Sciatic nerve (tissue), 2 donors: ENCODE measurements at regions not wholly inside any gene's neighbourhood (a gene's known extent, or its start where the extent isn't known, plus 50 kb on each side); places are given as distances from the start of the nearest gene placed in this dataset.

Source experiments
- ATAC-seq: fragments of 200-7000 bp; cut with Tn5 transposase; one replicate; pipeline ENCODE4 v1.9.1; 2020; ENCODE audit warnings: mild to moderate bottlenecking, moderate library complexity
- DNase-seq: peaks from one replicate; pipeline ENCODE4 v3.0.0-alpha.2; 2020; ENCODE audit warnings: low spot score
- intact Hi-C: fragments of 100-400 bp; cut with DNase I; formaldehyde crosslinking; loops from one replicate; pipeline ENCODE4 v1.14.2; 2022
- donor health status: DM: no; HTN: no; CAD: no.
- donor health status: DM: no; HTN: no; CAD: no.

DNA sequence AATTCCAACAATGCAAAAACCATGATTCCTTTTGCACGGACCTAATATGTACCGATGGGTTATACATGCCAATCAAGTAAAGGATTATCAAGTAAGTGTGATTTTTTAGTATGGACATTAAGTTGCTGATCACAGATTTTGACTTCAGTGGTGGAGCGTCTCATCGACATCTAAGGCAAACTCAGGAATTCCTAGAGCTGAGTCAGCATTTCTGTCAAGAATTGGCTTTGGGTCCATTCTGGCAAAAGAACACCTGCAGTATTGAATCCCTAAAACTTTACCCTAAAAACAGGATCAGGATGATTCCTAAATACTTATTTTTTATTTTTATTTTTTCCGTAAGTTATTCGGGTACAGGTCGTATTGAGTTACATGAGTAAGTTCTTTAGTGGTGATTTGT, 83.6 kb downstream of the HPGD start:
- ATAC-seq (no peak), DNase-seq (no peak)
- intact Hi-C loops, result no loop called here

DNA sequence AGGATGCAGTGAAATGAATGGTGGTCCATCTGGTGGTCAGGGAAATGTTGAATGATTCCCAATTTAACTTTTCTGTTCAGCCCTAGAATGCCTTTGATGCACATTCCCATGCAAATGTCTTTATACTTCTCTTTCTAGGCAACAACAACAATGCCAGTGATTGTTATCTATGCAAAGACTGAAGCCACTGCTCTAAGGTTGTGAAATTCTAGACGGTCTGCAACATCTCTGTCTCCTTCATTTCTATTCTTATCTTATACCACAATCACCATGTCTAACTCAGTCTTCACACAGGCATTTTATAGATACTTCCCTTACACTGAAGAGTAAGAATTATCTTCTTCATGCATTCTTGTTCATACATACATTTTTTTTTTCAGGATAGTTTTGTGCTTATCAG, 84.5 kb downstream of the HPGD start:
- intact Hi-C loops, result no loop called here
- DNase-seq (no peak), ATAC-seq (no peak)

DNA sequence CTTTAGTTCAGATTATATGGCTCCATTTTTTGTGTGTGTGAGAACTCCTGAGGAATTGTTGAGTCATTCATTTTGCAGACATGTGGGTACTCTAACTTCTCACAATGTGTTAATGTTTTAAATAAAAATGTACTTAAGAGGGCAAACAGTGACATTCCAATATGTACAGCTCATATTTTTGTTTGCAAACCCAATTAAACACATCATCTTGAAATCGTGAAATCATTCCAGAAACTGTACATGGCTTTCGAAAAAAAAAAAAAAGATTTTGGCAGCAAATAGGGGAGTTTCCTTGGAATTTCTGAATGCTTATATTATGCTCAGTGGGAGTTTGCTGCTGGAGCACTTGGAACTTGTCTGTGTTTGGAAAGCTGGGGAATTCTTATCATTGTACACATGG, 85.0 kb downstream of the HPGD start:
- no peak for ATAC-seq
- intact Hi-C loops, result no loop called here
- no peak for DNase-seq

DNA sequence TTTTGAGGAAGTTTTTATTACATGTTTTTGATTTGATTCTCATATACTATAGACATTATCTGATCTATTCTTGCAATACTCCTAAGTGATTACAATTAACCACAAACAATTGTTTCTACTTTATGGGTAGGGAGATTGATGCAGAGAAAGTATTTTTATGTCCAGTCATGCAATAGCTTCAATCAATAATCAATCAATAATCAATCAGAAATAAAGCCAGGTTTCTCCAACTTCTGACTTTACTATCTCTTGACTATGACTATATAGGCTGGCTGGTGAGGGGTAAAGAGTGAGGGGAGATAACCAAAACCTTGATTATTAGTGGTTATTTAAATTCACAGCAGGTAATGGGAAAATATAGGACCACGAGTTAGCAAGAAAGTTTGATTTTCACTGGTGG, 85.9 kb downstream of the HPGD start:
- intact Hi-C loops, result no loop called here
- DNase-seq (no peak), ATAC-seq (no peak)

DNA sequence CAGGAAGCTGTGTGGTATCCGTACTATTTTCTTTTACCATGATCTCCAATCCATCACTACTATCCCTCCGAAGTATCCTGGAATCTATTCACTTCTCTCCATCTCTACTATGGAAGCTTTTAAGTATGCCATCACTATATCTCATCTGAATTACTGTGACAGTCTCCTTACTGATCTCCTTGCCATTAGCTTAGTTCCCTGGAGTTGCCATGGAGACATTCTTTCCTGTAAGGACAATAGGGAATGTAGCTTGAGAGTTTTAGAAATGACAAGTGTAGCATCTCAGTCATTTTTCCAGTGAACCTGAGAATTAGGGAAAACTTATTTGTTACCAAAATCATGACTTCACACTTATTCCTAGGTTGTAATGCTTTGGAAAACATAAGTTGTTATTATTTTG, 86.3 kb downstream of the HPGD start:
- intact Hi-C loops, result no loop called here
- ATAC-seq (no peak), DNase-seq (no peak)

DNA sequence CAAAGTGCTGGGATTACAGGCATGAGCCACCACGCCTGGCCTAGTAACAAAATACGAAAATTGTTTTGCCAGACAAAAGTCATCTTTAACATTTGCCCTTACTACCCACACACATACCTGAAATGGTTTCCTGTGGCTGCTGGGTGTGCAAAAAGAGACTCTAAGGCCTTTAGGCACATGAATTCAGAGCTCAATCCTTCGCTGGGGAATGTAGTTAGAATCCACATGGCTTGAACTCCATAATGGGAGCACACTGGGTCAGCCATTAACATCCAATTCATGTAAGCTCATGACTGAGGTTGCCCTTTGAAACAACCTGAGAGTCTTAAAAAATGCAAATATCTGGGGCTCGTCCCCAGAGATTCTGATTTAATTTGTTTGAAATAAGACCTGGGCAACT, 87.8 kb downstream of the HPGD start:
- no peak for ATAC-seq
- intact Hi-C loops, result no loop called here

DNA sequence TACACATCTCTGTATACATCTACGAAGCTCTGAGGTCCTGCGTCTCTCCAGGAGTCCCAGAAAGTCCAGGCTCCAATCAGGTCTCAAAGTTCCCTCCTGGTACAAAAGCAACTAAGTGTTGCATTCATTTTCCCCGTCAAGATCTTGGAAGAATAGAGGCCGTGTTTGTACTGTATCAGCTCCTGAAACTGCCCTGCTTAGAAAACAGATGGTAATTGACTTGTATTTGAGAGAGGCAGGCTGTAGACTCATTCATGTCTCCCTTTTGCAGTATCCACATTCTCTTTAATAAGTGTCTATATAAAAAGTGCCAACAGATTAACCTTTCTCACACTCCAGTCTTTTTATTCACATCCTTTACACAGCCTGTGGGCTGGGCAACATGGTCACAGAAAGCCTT, 91.7 kb downstream of the HPGD start:
- DNase-seq (no peak), ATAC-seq (no peak)
- intact Hi-C loops, result no loop called here

More for the DNA sequence above, 87.8 kb downstream of the HPGD start:
- no peak for DNase-seq

DNA sequence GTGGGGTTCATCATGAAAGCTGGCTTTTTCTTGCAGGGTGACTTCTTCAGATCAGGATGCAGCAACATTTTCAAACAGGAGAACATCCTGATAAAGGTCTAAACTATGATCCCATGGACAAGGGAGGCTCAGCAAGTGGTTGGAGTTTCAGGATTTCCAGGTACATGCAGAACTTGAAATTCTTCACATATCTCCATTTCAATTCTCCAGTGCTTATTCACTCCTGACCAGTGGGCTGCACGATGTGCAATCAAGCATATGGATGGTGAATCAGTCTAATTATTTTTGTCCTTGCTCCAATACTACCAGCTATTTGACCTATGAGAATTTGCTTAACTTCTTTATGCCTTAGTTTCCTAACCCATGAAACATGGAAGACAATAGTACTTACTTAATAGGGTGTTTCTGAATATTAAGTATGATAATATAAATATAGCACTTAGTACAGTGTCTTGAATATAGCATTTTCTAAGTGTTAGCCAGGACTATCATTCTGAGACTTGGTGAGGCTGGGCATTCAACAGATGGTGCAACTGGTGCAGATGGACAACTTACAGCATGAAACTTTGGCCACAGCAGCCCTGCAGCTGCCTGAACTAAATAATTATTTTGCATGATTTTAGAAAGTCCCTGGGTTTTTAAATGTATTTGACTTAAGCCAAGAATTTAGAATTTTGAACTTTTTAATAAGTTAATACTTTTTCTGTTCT, 92.4 kb downstream of the HPGD start:
- DNase-seq (no peak), ATAC-seq (no peak)
- intact Hi-C loops, result no loop called here

DNA sequence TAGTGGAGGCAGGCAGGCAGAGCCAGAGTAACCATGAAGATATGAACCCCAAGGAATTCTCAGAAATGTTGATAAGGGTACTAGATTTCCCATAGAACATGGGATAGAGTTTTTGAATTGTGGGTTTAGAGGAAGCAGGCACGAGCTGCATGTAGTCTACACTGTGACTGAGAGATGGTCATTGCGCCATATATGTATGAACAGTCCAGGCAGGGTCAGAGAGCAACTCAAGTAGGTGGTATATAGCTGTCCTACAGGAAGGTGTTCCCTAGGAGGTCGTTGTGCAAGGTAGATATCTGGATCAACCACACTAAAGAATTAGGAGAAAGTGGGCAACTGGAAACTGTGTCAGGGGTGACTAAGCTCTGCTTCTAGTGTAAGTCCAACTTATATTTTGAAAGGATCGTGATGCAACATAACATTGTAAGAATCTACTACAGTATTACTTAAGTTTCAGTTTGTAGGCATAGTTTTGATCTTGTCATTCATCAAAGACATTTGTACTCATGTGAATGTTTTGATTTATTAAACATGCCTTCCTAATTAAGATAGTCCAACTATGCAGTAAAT, 94.6 kb downstream of the HPGD start:
- DNase-seq (no peak), ATAC-seq (no peak)
- intact Hi-C loops, result no loop called here

DNA sequence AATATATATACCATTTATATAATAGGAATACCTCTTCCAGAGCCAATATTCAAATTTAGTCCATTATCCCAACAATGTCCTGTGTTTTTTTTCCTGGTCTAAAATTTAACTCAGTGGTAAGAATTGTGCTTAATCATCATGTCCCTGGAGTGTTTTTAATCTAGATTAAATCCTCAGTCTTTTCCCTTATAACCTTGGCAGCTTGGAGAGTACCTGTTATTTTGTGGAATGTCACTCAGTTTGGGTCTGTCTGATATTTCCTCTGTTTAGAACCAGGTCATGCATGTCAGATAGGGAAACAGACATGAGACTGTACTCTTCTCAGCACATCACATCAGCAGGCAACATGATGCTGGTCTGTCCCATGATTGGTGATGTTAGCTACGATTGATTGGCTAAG, 96.6 kb downstream of the HPGD start:
- ATAC-seq, result no peak
- intact Hi-C loops, result no loop called here

DNA sequence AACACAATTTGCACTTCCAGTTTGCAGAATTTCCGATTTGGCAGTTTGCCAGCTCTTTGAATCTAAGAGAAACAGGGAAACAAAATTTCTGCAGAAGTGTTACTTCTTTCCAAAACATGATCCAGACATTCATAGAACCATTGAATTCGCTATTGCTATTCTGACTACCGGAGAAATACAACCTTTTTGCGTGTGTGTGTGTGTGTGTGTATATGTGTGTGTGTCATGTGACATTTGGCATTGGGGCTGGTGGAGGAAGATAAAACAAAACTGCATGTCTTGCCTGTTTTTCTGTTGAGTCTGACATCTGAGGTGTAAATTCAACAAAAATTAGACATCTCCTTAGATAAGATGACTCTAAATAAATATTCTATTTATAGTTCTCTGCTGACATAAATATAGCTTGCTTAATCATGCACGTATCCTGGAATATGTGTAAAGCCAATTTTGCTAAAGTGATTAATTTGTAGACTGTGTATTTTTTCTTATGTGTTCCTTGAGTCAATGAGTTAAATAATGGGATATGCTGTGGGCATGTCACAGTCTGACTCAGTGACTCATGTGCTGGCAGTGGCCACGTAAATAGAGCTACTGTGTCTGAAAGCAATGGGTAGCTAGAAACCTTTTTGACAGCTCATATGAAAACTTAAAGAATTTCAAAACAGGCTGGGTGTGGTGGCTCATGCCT, 98.9 kb downstream of the HPGD start:
- ATAC-seq, result no peak
- intact Hi-C loops, result no loop called here
- DNase-seq, result no peak

More for the DNA sequence above, 96.6 kb downstream of the HPGD start:
- DNase-seq, result no peak

DNA sequence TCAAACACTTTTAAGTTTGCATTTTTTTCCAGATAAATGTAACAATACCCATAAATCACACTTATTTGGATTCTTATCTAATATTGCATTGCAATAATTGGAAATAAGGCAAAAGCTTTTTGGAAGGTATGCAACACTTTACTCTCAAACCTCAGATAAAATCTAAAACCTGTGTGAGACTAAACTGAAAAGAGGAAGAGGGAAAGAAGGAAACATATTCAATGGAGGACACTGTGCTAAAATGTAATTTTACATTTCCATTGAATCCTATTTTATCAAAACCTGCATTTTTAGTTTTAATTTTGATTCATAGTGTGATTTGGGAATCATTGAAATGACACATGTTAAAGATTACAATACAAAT, 99.4 kb downstream of the HPGD start:
- no peak for ATAC-seq
- intact Hi-C loops, result no loop called here
- DNase-seq, result no peak

DNA sequence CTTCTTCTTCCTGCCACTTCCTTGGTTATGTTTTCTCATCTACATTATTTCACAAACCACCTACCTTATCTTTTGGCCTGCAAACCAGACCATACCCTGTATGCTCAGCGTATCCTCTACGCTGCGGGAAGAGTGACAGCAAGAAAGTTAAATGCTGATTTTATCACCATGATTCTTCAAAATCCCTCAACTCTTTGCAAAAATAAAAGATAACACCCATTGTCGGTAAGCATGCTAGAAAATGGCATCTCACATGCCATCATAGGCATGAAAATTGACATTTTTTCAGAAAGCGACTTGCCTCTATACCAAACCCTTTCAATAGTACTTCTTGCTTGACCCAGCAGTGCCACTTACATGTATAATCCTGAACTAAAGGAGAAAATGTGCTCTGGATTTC, 102.0 kb downstream of the HPGD start:
- DNase-seq (no peak), ATAC-seq (no peak)
- intact Hi-C loops, result no loop called here

DNA sequence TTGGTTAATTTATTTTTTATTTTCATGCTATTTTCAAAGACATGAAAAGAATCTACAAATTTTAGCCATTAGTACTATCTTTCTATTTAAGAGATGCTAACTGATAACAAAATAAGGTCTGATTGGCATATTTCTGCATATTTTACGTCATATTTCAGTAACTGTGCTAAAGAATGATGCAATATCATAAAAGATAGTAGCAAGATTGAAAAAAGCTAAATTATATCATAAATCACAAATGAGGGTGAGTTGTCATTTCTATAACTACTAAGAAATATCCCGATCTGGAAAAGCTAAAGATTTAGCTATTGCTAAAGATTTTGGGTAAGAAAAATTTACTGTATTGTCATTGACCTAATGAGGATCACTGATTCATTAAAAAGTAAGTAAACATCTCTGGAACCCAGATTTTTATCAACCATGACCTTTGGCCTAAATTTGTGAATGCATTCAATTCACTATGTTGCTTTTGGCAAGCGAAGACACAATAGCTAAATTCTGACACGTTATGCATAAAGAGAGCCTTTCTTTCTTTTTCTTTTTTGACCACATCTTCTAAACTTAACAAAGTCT, 103.6 kb downstream of the HPGD start:
- intact Hi-C loops, result no loop called here
- ATAC-seq (no peak), DNase-seq (no peak)

DNA sequence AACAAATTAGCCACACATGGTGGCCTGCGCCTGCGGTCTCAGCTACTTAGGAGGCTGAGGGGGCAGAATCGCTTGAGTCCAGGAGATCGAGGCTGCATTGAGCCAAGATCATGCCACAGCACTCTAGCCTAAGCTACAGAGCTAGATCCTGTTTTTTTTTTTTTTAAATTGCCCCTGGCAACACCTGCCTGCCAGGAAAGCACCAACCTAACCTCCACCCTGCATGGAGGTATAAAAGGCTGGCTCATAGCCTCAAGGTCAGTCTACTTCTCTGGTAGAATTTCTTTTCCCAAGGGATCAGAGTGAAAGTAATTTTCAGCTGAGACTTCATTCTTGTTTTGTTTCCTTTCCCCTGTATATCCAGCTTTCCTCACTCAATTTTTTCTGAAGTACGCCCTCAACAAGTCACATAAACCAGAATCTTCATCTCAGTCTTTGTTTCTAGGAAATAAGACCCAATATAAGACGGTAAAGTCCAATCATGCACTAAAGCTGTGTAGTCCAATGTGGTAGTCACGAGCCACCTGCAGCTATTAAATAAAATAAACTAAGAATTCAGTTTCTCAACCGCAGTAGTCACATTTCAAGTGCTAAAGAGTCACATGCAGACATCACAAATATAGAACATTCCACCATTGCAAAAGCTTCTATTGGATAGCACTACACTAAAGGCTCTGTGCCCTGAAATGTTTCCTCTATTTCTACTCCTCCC, 113.3 kb downstream of the HPGD start:
- intact Hi-C loops, result no loop called here
- ATAC-seq (no peak), DNase-seq (no peak)

DNA sequence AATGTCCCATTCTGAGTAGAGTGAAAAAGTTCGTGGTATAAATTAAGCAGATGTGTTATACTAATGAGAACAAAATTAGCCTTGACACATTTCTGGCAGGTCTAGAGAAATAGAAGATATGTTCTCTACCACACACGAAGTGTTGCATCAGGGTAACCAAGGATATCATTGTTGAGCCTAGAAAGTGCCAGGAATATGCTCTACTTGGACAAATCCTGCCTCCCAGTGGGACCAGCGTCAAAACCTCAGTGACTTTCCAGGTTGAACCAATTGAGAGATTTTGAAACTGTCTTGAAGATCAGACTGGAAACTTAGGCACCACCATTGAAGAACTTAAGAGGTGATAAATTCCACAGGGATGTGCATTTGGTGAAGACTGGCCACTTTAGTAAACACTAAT, 115.9 kb downstream of the HPGD start:
- DNase-seq, result no peak
- peak; percentile 91 for ATAC-seq
- intact Hi-C loops, result no loop called here

DNA sequence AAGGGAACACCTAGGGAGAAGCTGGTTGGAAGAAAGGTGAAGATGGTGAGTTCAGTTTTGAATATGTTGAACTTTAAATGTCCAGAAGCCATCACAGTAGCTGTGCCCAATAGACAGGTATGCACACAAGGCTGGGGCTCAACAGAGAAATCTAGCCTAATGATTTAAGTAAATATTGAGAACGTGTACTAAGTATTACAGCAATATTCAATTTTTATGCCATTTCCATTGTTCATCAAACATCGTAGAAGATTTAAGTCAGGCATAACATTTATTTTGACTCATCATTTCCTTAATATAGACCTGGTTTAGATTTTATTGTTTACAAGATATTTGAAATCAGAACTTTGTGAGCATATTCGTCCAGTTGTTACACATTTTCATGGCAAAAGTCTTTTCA, 116.4 kb downstream of the HPGD start:
- DNase-seq (no peak), ATAC-seq (no peak)
- intact Hi-C loops, result no loop called here

DNA sequence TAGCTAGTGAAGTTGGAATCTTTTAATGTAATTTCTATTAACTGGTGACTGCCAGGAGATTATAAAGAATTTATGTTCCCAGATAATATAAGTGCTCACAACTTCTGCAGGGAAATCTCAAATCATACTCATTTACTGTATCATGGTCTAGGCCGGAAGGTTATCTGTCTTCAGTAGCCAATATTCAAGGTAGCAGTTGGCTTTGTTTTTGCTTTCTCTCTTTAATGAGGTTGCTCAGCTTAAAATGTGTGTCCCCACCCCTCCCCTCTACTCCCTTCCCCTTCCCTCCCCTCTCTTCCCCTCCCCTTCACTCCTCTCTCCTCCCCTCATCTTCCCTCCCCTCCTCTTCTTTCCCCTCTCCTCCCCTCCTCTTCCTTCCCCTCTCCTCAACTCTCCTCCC, 117.6 kb downstream of the HPGD start:
- DNase-seq (no peak), ATAC-seq (no peak)
- intact Hi-C loops, result no loop called here

DNA sequence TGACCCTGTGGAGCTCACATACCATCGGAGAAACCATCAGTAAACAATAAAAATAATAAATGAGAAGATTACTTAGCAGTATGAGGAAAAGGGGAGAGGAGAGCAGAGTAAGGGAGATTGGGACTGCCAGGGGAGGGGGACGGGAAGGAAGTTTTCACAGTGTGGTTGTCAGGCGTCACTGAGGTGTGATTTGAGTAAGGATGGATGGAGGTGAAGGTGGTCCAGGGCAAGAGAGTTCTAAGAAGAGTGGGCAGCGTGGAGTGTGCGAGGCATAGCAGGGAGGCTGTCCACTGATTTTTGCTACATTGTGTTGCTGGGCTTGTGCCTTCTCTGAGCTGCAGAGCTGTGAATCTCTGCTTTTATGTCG, 119.1 kb downstream of the HPGD start:
- ATAC-seq (no peak), DNase-seq (no peak)
- intact Hi-C loops, result no loop called here
